HCT116 (cell line): ENCODE measurements at regions not wholly inside any gene's neighbourhood (a gene's known extent, or its start where the extent isn't known, plus 50 kb on each side); places are given as distances from the start of the nearest gene placed in this dataset.

Experiments used
- CTCF ChIP-seq, 3 experiments: fragments of 200-600 bp in 1 of 3; sonication (generic) in 1 of 3; IDR thresholded peaks in 2 of 3; conservative IDR thresholded peaks in 1 of 3; 2 replicates each; pipeline ENCODE4 v1.5.1; 2012 to 2017; ENCODE audit warnings: low read depth in 2 of 3, low read length in 2 of 3, antibody characterized with exemption in 1 of 3, borderline replicate concordance in 1 of 3, control low read depth in 1 of 3, mild to moderate bottlenecking in 1 of 3, mixed read lengths in 1 of 3, mixed run types in 1 of 3, moderate library complexity in 1 of 3; ENCODE audit not compliant: insufficient read depth in 1 of 3
- EZH2 ChIP-seq: fragments of 200-600 bp; sonication (generic); IDR thresholded peaks from 2 replicates; pipeline ENCODE4 v1.6.1; 2017; ENCODE audit warnings: antibody characterized with exemption, mixed run types
- EZH2phosphoT487 ChIP-seq: fragments of 200-600 bp; IDR thresholded peaks from 2 replicates; pipeline ENCODE4 v1.6.1; 2018; ENCODE audit warnings: antibody characterized with exemption, borderline replicate concordance
- POLR2A ChIP-seq: IDR thresholded peaks from 2 replicates; pipeline ENCODE4 v1.7.0; 2011; ENCODE audit warnings: borderline replicate concordance; ENCODE audit not compliant: insufficient read depth, insufficient read length; ENCODE audit errors: extremely low read depth
- RAD21 ChIP-seq: IDR thresholded peaks from 2 replicates; pipeline ENCODE4 v1.6.1; 2012; ENCODE audit warnings: low read depth, mild to moderate bottlenecking
- ZFX ChIP-seq: fragments of 450-650 bp; IDR thresholded peaks from 2 replicates; pipeline ENCODE4 v1.6.1; 2017

- no peak for TF ChIP-seq CTCF (IDR thresholded peaks at IDR 0.05 in 2 of 3, conservative IDR thresholded peaks at IDR 0.05 in 1 of 3; ENCODE audit: borderline replicate concordance in 1 of 3, insufficient read depth in 1 of 3, low read depth in 2 of 3, low read length in 2 of 3)
- no peak for TF ChIP-seq EZH2phosphoT487
- TF ChIP-seq EZH2 = no peak
- TF ChIP-seq POLR2A = no peak
- TF ChIP-seq ZFX = no peak
- no peak for TF ChIP-seq RAD21
Observed at GRCh38 chr1:171397851-171398469, 84.0 kb downstream of the FMO4 start.
